ENCODE measurements at regions not wholly inside any gene's neighbourhood (a gene's known extent, or its start where the extent isn't known, plus 50 kb on each side); places are given as distances from the start of the nearest gene placed in this dataset.
"Not testable (repeated sequence)": the region's sequence is repeated elsewhere in the genome, so short reads cannot be mapped to it uniquely, and the experiment has no call there.

DNA sequence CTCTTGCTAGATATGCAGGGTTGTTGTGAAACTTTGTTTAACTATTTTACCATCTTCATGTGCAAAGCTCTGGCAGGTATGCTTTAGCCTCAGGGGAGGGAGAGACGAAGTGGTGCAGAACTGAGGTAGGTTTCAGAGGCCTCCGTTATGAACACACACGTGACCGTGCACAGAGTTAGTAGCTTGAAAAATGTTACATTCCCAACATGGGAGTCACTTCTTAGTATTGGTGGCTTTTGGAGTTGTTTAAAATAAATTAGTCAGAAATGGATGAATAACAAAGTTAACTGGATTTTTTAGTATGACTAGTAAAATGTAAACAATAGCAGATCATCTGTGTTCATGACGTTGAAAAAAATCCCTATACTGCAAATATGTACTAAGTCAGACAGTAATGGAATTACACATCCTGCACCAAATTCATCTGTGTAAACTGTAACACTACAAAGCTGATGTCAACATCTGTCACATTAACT lies 279.6 kb downstream of the KLF13 start:
- DNase-seq (ENCODE audit: extremely low read depth, low read depth), result no peak

DNA sequence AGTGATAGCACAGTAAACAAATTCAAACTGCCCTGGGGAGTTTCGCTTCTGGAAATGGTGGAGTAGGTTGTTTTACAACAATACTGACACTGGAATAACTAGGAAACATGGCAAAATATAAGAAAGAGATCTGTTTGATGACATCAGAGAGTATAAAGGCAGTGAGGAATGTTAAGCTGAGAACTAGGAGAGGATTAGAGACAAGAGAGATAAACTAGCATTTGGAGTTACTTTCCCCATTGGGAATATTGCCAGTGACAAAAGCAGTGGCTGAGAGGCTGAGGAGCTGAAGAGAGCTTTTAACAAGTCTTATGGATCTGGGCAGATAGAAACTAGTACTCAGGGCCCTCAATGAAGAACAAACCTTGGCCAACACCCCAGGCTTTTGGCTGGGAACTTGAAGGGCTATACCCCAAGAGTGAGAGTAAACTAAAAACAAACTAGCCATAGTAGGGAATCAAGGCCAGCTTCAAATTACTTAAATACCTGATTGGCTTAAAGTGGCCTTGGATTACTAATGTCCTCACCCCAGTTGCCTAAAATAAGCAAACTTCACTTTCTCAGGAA lies 280.4 kb downstream of the KLF13 start:
- no peak for DNase-seq (ENCODE audit: extremely low read depth, low read depth)
- TF ChIP-seq, protein P1, sequence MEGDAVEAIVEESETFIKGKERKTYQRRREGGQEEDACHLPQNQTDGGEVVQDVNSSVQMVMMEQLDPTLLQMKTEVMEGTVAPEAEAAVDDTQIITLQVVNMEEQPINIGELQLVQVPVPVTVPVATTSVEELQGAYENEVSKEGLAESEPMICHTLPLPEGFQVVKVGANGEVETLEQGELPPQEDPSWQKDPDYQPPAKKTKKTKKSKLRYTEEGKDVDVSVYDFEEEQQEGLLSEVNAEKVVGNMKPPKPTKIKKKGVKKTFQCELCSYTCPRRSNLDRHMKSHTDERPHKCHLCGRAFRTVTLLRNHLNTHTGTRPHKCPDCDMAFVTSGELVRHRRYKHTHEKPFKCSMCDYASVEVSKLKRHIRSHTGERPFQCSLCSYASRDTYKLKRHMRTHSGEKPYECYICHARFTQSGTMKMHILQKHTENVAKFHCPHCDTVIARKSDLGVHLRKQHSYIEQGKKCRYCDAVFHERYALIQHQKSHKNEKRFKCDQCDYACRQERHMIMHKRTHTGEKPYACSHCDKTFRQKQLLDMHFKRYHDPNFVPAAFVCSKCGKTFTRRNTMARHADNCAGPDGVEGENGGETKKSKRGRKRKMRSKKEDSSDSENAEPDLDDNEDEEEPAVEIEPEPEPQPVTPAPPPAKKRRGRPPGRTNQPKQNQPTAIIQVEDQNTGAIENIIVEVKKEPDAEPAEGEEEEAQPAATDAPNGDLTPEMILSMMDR (IDR thresholded peaks at IDR 0.05; ENCODE audit: low read depth, low read length), result no peak

More for the DNA sequence above, 279.6 kb downstream of the KLF13 start:
- TF ChIP-seq, protein P1 (IDR thresholded peaks at IDR 0.05; ENCODE audit: low read depth, low read length), result no peak

DNA sequence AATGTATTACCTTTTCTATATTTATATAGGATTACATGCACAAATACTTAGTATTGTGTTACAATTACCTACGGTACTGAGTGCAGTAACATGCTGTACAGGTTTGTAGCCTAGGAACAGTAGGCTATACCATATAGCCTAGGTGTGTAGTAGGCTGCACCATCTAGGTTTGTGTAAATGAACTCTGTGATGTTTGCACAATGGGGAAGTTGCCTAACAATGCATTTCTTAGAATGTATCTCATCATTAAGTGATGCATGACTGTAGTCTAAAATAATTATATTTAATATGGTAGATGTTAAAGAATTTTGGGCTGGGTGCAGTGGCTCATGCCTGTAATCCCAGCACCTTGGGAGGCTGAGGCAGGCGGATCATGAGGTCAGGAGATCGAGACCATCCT lies 281.0 kb downstream of the KLF13 start:
- DNase-seq (ENCODE audit: extremely low read depth, low read depth), result no peak
- TF ChIP-seq, protein P1 (IDR thresholded peaks at IDR 0.05; ENCODE audit: low read depth, low read length), result no peak

DNA sequence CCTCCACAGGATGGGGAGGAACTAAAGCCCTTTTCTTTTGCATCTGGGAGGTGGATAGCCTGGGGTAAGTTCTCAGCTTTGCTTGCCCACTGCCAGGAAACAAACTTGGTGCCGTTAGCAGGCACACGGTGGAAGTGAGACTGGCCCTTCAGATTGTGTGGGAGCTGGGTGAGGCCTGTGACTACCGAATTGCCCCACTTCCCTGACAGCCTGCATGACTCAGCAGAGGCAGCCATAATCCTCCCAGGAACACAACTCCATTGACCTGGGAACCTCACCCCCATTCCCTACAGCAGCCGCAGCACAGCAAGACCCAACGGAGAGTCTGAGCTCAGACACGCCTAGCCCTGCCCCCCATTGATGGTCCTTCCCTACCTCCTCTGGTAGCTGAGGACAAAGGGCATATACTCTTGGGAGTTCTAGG lies 282.6 kb downstream of the KLF13 start:
- no peak for DNase-seq (ENCODE audit: extremely low read depth, low read depth)
- TF ChIP-seq, protein P1 (IDR thresholded peaks at IDR 0.05; ENCODE audit: low read depth, low read length), result no peak

DNA sequence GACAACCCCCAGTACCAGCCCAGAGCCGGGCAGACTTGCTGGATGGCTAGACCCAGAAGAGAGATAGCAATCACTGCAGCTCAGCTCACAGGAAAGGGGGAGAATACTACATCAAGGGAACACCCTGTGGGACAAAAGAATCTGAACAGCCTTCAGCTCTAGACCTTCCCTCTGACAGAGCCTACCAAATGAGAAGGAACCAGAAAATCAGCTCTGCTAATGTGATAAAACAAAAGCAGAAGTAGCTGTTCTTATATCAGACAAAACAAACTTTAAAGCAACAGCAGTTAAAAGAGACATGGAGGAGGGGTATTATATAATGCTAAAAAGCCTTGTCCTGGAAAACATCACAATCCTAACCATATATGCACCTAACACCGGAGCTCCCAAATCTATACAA lies 283.3 kb downstream of the KLF13 start:
- TF ChIP-seq, protein P1 (IDR thresholded peaks at IDR 0.05; ENCODE audit: low read depth, low read length), result no peak
- no peak for DNase-seq (ENCODE audit: extremely low read depth, low read depth)

DNA sequence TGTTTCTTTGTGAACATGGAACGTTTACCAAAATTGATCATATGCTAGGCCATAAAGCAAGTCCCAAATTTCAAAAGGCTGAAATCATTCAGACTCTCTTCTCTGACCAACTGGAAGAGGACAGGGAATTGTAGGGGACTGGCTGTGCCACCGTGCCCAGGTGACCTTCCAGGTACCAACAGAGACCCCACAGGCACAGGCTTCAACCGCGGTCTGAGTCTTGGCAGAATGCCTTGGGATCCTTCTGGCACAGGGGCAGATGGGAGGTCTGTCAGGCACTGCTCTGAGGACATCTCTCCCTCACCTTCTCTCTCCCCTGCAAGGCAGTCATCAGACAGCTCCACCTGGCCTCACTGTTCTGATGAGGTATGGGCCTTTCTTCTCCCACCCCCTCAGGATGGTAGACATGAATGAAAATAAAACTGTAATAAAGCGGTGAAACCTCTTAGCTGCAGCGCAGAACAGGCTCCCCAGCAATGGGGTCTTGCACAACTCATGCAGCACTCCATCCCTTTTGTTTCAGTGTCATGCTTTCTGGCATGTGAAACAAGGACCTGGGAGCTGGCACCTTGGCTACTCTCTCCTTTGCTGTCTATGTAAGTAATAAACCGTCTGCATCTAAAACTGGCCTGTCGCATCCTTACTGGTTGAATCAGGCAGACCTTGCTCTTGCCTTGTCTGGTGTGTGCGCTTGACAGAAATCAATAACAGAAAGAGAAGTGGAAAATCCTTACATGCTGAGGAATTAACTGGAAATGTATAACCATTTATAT lies 289.2 kb downstream of the KLF13 start:
- no peak for DNase-seq (ENCODE audit: extremely low read depth, low read depth)
- TF ChIP-seq, protein P1 (IDR thresholded peaks at IDR 0.05; ENCODE audit: low read depth, low read length), result no peak

DNA sequence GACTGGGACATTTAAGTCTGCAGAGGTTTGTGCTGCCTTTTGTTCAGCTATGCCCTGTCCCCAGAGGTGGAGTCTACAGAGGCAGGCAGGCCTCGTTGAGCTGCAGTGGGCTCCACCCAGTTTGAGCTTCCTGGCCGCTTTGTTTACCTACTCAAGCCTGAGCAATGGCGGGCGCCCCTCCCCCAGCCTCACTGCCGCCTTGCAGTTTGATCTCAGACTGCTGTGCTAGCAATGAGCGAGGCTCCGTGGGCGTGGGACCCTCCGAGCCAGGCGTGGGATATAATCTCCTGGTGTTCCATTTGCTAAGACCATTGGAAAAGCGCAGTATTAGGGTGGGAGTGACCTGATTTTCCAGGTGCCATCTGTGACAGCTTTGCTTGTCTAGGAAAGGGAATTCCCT lies 296.7 kb downstream of the KLF13 start:
- not testable (repeated sequence) for DNase-seq (ENCODE audit: extremely low read depth, low read depth)

DNA sequence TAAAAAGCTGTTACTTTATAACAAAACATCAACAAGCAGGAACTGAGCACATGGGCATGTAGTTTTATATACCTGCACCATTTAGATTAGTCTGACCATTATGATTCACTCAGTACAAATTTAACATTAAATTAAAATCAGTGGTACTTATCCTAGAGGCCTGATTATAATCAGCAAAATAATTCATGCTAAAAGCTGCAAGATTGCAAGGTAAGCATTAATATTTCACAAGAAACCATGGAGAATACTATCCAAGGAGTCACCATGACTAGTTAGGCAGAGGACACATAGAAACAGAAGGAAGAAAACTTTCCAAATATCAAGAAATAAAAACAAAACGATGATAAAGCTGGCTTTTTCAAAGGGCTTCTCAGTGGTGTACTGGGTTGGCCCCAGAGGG lies 297.5 kb downstream of the KLF13 start:
- not testable (repeated sequence) for DNase-seq (ENCODE audit: extremely low read depth, low read depth)

DNA sequence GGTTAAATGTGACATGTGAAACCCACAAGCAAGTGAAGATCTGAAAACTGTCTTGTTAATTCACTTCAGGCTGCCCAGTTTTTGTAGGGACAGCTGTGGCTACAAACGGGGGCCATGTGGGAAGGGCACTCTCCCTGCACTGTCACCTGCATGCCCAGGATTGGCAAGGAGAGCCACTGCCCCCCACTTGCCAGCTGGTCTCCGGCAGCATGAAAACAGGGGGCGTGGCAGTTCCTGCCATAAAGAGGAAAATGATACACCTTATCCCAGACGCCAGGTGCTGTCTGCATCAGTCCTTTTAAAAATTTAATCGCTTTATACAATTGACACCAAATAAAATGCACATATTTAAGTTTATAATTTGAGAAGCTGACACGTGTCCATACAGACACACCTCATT lies 309.1 kb downstream of the KLF13 start:
- DNase-seq (ENCODE audit: extremely low read depth, low read depth), result not testable (repeated sequence)

DNA sequence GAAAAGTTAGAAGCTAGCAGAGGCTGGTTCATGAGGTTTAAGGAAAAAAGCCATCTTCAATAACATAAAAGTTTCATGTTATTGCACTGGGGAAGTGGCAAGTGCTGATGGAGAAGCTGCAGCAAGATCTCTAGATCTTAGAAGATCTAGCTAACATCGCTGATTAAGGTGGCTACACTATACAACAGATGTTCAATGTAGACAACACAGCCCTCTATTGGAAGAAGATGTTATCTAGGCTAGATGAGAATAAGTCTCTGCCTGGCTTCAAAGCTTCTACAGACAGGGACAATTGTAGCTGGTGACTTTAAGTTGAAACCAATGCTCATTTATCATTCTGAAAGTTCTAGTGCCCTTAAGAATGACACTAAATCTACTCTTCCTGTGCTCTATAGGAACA lies 310.3 kb downstream of the KLF13 start:
- DNase-seq (ENCODE audit: extremely low read depth, low read depth), result not testable (repeated sequence)

DNA sequence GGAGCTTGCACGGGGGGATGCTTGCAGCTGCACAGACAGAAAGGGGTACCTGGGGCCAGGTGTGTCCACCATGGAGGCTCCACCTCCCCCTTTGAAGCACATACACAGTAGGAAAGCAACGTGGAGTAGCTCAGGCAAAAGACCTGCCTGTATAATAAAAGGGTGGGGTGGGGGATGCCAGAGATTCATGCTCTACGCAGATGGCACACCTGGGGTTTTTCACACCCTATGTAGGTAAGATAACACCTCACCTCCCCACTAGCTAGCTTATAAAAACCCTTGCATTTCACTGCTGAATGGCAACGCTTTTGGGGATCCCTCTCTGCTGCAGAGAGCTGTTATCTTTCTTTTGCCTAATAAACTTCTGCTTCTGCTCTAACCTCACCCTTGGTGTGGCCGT lies 317.3 kb downstream of the KLF13 start:
- not testable (repeated sequence) for DNase-seq (ENCODE audit: extremely low read depth, low read depth)

DNA sequence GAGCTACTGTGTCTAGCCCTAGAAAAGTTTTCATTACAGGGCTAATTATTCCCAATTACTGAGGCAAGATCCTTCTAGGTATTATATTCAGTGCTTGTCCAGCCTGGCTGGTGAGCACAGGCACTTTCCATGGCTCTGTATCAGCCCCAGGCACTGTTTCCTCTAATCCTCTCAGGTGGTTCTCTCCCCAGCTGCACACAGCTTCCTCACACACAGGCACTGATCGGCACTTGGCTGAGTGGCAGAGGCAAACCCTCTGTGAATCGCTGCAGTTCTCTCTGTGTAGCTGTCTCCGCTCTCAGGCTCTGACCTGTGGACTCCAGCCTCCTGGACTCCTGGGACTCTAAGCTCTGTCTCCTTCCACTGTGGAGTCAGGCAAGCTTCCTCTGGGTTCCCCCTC lies 318.1 kb downstream of the KLF13 start:
- not testable (repeated sequence) for DNase-seq (ENCODE audit: extremely low read depth, low read depth)

DNA sequence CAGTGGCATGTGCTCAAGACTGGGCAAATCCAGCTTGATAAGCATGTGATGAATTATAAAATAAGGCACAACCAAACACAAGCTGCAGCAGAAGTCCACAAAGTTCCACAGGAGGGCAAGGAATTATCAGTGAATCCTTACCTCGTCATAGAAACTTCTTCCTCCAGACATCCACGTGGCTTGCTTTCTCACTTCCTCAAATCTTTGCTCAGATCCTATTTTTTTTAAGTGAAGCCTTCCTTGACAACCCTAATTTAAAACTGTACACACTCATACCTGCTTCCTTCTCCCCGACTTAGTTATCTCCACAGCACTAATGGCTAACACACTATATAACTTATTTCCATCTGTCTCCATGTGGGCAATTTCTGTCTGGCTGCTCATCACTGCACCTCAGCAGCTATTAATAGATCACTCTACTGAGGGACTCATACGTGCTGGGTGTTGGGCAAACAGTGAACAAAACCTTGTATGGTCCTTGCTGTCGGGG lies 320.7 kb downstream of the KLF13 start:
- not testable (repeated sequence) for DNase-seq (ENCODE audit: extremely low read depth, low read depth)

All from AG09319 (cell line).